ENCODE measurements at regions not wholly inside any gene's neighbourhood (a gene's known extent, or its start where the extent isn't known, plus 50 kb on each side); places are given as distances from the start of the nearest gene placed in this dataset.

- DNase-seq = no peak
These were observed 504.1 kb upstream of the ANKRD30A start for GRCh38 chr10:36621346-36621745.

GRCh38 chr10:36612436-36612835 is 513.0 kb upstream of the ANKRD30A start:
- DNase-seq = no peak

- DNase-seq = no peak
These were observed 516.5 kb upstream of the ANKRD30A start for GRCh38 chr10:36608866-36609265.

GRCh38 chr10:36608251-36608650 is 517.1 kb upstream of the ANKRD30A start:
- DNase-seq = no peak

GRCh38 chr10:36606234-36606839 is 519.1 kb upstream of the ANKRD30A start:
- DNase-seq = no peak

- DNase-seq = no peak
These were observed 521.1 kb upstream of the ANKRD30A start for GRCh38 chr10:36604316-36604715.

- no peak for DNase-seq
These were observed 521.7 kb upstream of the ANKRD30A start for GRCh38 chr10:36603688-36604087.

- DNase-seq = no peak
These were observed 523.0 kb upstream of the ANKRD30A start for GRCh38 chr10:36602374-36602773.

- no peak for DNase-seq
These were observed 527.6 kb upstream of the ANKRD30A start for GRCh38 chr10:36597756-36598320.

GRCh38 chr10:36592964-36593363 is 532.4 kb upstream of the ANKRD30A start:
- no peak for DNase-seq

- DNase-seq = no peak
These were observed 534.0 kb upstream of the ANKRD30A start for GRCh38 chr10:36591436-36591835.

- DNase-seq = no peak
These were observed 541.7 kb upstream of the ANKRD30A start for GRCh38 chr10:36583690-36584089.

- no peak for DNase-seq
These were observed 544.2 kb upstream of the ANKRD30A start for GRCh38 chr10:36581237-36581636.

GRCh38 chr10:36578306-36578705 is 547.1 kb upstream of the ANKRD30A start:
- no peak for DNase-seq

GRCh38 chr10:36577126-36577525 is 548.3 kb upstream of the ANKRD30A start:
- DNase-seq = no peak

- DNase-seq = no peak
These were observed 551.2 kb upstream of the ANKRD30A start for GRCh38 chr10:36574207-36574606.

GRCh38 chr10:36573246-36573645 is 552.2 kb upstream of the ANKRD30A start:
- no peak for DNase-seq

- no peak for DNase-seq
These were observed 561.0 kb upstream of the ANKRD30A start for GRCh38 chr10:36564433-36564832.

GRCh38 chr10:36559412-36560400 is 565.7 kb upstream of the ANKRD30A start:
- DNase-seq = no peak

- no peak for DNase-seq
These were observed 568.9 kb upstream of the ANKRD30A start for GRCh38 chr10:36556468-36556867.

GRCh38 chr10:36555036-36555435 is 570.4 kb upstream of the ANKRD30A start:
- no peak for DNase-seq

- DNase-seq = no peak
These were observed 577.4 kb upstream of the ANKRD30A start for GRCh38 chr10:36547965-36548364.

GRCh38 chr10:36542493-36542892 is 582.9 kb upstream of the ANKRD30A start:
- DNase-seq = no peak

- no peak for DNase-seq
These were observed 584.8 kb upstream of the ANKRD30A start for GRCh38 chr10:36540611-36541010.

Data from stimulated activated CD4-positive, alpha-beta T cell treated with anti-CD3 and anti-CD28 coated beads, Interleukin-2, amount 100 ng/mL, for 24 hours (primary cell).